Ovary (tissue), 3 donors: ENCODE measurements at regions not wholly inside any gene's neighbourhood (a gene's known extent, or its start where the extent isn't known, plus 50 kb on each side); places are given as distances from the start of the nearest gene placed in this dataset.

Source experiments
- CTCF ChIP-seq, 3 donors: fragments of 450-650 bp in 2 of 3; fragments of 200-600 bp in 1 of 3; IDR thresholded peaks; one replicate each; pipeline versions ENCODE4 v1.5.1 to v1.8.0; 2016 to 2022; ENCODE audit warnings: antibody characterized with exemption in 3 of 3, mild to moderate bottlenecking in 1 of 3
- POLR2A ChIP-seq: fragments of 450-650 bp; IDR thresholded peaks from one replicate; pipeline ENCODE4 v1.6.1; 2017; ENCODE audit warnings: antibody characterized with exemption, mild to moderate bottlenecking, moderate library complexity
- donor health status: DM: no; HTN: no; CAD: no.

- TF ChIP-seq CTCF (IDR thresholded peaks at IDR 0.05) (no peak), POLR2A (no peak)
Measured at GRCh38 chr3:102193255-102193654, 241.6 kb upstream of the ZPLD1 start.
